Neural progenitor cell (in vitro differentiated cells): ENCODE measurements at regions not wholly inside any gene's neighbourhood (a gene's known extent, or its start where the extent isn't known, plus 50 kb on each side); places are given as distances from the start of the nearest gene placed in this dataset.

ENCODE experiments used
- CTCF ChIP-seq: fragments of 200-600 bp; sonication (generic); IDR thresholded peaks from 2 replicates; pipeline ENCODE4 v1.5.1; 2017; ENCODE audit warnings: antibody characterized with exemption, mild to moderate bottlenecking
- EZH2 ChIP-seq: fragments of 200-600 bp; sonication (generic); IDR thresholded peaks from 2 replicates; pipeline ENCODE4 v1.6.1; 2017; ENCODE audit warnings: antibody characterized with exemption, mild to moderate bottlenecking, moderate library complexity
- EZH2phosphoT487 ChIP-seq: fragments of 200-600 bp; sonication (generic); IDR thresholded peaks from 2 replicates; pipeline ENCODE4 v1.6.1; 2017; ENCODE audit warnings: antibody characterized with exemption

- TF ChIP-seq CTCF (no peak), EZH2 (no peak), EZH2phosphoT487 (no peak)
These were observed 118.3 kb upstream of the DUSP22 start for GRCh38 chr6:174036-174435.
